ENCODE measurements at regions not wholly inside any gene's neighbourhood (a gene's known extent, or its start where the extent isn't known, plus 50 kb on each side); places are given as distances from the start of the nearest gene placed in this dataset.
"Not testable (repeated sequence)": the region's sequence is repeated elsewhere in the genome, so short reads cannot be mapped to it uniquely, and the experiment has no call there.

DNA sequence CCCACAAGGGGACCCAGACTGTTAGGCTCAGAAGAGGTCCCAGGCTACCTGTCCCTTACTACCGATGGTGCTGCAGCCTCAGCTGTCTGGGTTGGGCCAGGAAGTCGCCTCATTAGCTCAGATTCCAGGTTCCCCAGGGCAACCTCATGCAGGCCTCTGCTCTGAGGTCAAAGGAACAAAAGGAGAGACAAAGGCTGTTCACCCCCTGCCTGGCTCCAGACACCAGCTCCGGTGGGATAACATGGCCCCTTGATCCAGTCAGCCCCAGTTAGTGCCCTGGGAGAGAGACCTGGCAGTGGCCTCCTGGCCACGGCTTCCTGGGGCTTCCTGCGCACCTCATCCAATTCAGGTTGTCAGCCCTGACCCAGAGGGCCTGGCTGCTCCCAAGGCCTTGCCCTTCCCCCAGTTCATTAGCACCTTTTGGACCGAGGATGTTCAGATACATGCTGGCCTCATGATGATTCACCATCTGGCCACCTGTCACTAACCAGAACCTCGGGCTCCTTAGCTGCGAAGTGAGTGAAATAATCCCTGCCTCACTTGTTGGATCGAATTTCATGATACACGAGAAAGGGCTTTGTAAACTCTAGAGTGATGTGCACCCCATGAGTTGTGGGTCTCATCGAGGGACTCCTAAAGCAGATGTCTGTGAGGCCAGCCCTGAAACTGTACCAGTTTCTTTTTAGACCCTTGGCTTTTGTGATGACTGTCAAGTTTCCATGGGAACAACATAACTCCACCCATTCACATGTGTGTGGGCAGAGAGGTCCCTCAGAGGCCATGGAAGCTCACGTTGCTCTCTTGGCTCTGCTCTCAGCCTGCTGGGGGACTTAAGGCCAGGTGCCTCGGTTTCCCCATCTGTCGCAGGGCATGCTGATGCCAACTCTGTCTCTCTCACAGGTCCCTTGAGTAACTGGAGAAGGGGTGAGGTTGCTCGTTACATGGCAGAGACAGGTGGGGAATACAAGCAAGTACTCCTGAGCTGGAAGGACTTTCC lies 79.5 kb upstream of the PCBD1 start:
- no peak for DNase-seq

DNA sequence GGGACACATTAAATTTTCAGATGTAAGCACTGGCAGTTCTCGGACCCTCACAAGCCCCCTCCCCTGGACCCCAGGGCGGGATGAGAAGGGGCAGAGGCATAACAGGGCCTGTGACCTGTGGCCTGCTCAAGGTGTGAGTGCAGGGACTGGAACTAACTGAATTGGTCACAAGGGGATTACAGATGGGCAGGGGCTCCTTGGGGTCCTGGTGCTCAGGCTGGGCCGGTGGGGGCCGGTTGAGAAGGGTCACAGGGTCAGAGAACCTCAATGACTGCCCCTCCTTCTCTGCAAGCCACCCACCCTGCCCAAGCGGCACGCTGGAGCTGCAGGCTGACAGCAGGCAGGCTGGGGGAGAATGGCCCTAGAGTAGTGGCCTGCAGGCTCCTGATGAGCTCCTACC lies 80.8 kb upstream of the PCBD1 start:
- no peak for DNase-seq

DNA sequence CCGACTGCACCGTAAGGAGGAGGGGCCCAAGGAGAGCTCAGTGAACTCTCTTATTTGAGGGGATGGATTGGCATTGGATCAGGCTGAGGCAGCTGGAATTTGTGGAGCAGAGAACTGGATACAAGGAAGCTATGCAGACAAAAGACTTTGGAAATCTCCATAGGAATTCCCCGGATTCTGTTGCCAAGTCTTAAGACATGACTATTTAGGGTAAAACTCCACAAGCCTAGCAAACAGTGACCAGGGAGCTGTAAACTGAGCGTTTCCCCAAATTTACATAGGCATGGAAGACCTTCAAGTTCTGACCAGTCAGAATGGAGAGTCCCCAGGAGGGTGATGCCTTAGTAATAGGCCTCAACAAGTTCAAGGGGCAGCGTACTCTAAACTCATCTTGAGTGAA lies 82.5 kb upstream of the PCBD1 start:
- DNase-seq, result no peak

DNA sequence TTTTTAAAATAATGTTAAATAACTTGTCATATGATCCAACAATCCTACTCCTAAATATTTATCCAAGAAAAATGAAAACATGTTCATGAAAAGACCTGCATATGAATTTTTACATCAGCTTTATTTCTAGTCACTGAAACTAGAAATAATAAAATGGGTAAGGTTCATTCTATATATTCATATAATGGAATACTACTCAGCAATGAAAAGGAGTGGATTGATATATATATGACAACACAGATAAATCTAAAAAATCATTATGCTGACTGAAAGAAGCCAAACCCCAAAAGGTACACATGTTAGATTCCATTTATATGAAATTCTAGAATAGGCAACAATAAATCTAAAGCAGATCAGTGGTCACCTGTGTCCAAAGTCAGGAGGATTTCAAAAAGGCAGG lies 84.9 kb upstream of the PCBD1 start:
- DNase-seq, result no peak

DNA sequence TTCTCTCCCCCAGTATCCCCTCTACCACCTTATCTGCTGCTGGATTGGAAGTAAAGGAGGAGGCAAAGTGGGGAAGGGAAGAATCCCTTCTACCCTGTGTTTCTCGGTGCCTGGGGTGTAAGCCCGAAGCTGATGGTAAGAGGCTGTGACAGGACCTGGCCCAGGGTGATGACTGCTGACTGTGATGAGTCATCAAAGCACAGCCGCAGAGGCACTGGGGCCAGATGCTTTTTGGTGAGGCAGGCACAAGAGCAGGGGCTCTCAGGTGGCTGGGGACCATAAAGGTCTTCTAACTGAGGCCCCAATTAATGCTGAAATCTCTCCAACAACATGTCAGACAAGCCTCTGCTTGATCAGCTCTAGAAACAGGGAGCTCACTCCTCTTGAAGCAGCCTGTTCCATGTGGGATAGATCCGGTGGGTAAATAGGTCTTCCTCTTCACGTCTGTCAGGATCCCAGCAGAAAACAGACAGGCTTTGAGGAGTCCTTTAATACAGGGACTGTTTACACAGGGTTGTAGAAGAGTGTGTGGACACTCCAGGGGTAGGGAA lies 86.1 kb upstream of the PCBD1 start:
- no peak for DNase-seq

DNA sequence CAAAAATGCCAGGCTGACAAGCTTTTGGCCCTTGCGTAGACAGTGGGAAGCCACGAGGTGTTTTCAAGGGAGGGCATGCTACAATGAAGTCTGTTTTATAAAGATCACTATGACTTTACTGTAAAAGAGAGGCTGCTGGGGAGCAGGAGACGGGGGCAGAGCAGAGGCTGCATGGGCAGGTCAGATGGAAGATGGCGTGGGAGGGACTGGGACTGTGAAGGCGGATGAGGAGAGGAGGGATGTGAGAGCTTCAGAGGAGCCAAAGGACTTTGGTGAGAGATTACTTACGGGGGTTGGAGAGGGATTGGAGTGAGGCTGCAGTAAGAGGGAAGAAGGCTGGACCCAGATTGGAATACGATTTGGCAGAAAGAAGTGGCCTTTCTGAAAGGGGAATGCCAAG lies 86.6 kb upstream of the PCBD1 start:
- DNase-seq, result no peak

DNA sequence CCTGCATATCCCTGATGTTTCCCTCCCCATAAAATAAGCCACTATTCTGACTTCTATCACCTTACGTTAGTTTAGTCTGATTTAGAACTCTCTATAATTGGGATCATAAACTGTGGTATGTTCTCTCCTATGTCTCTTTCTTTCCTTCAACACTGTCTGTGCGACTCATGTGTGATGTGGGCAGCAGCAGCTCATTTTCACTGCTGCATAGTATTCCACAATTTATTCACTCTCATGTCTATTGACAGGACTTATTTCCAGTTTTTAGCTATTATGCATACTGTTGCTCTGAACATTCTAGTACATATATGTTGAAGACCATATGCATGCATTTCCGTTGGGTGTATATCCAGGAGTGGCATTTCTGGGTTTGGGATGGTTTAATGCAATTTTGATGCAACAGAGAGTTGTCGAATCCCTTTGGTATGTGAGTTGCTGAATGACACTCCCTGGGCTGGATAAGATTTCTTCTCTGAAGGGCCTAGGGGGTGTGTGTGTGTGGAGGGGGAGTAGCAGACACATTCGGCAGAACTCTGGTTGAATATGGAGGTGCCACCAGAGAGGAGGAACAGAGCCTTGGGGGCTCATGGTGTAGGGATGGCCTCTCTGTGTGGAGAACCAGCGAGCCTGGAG lies 87.8 kb upstream of the PCBD1 start:
- DNase-seq, result no peak

DNA sequence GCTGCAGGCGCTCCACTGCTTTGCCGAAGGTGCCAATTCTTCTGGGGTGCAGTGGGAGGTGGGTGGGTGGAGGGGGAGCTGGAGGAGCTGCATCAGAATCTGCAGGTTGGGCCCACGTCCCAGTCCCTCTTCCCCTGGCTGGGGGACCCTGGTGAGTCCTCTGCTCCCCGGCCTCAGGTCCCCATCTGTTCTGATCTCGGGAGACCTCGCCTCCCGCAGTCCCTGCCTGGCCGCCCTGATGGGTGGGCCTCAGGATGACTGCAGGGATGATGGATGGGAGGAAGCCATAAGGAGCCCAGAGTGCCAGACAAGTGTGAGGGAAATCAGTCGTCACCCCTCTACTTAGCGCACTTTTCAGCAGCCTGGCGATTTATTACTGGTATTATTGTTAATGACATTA lies 89.3 kb upstream of the PCBD1 start:
- DNase-seq, result no peak

DNA sequence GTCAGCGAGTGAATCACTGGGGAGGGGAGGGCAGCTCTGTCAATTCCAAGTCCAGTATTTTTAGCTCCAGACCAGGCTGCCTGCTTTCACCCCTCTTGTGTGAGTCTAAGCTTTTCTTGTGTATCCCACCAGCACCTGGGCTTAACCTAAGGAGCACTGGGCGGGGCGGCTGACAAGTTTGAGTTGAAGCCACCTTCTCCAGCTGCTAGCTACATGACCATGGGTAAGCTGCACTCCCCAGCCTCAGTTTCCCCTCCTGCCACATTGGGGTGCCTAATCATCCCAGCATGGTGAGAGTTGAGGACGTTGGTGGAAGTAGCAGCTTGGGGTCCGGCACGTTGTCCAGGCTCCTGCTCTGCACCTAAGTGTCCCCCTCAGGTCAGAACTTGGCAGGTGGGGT lies 89.8 kb upstream of the PCBD1 start:
- DNase-seq, result no peak

DNA sequence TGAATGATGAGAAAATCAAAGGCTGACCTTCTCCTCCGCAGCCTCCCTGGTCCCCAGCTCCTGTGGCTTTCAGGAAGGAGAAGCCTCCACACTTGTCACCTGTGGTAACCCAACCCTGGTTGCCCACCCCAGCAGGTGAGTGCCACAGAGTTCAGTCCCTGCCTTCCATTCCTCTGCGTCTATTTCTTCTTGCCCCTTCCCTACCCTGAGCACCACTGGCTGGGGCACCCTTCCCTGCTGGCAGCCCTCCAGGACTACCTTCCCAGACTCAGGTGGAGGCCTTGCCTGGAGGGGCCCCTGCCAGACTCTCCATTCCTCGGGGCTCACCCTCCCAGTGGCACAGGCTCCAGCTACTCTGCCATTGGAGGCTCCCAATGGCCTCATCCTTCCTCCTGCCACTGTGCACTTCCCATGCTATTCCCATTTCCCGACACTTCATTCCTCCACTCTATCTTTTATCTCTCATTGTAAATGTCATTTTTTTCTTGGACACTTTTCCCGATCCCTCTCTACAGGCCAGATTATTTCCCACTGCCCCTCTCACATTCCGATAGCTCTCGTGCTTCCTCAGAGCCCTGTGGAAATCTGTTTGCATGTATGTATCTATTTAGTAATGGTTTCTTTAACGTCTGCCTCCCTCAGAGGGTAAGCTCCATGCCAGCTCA lies 90.6 kb upstream of the PCBD1 start:
- no peak for DNase-seq

DNA sequence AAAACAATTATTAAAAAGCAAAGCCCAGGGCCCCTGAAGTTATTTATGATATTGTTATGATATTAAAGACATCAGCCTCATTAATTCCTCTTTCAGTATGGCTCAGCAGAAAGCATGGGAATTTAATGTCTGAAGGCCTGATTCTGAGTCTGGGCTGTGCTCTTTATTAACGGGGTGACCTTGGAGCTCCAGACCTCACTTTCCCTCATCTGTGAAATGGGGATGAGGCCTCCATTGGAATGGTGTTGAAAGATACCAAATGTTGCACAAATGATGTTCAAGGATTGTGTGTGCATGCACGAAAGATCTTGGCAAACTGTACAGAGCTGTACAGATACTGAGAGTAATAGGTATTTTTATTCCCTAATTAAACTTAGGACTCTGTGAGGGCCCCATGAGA lies 92.3 kb upstream of the PCBD1 start:
- no peak for DNase-seq

DNA sequence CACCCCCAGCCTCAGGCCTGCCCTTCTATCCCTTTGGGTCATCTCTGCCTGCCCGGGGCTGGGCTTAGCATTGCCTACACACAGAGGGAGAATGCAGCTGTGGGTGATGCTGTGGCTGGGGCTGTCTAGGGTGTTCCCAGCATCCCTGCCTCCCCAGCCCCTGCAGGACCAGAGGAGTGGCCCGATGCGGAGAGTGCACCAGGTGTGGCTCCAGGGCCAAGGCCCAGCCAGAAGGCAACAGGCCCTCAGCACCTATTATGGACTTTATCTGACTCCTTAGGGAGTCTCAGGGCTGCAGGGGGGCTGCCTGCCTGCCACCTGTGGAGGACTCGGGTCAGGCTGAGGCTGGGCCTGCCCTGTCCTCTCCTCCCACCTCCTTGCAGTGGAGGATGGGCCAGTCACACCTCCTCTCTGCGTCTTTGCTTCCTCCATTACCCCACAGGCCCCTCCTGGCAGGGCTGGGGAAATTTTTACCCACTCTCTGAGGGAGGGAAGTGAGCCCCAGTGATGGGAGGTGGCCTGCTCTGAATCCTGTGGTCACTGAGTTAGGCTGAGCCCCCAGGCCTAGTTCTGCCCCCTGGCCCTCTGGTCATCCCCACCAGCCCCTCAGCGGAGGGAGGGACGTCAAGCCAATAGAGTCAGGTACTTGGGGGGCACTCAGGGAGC lies 92.9 kb upstream of the PCBD1 start:
- no peak for DNase-seq

DNA sequence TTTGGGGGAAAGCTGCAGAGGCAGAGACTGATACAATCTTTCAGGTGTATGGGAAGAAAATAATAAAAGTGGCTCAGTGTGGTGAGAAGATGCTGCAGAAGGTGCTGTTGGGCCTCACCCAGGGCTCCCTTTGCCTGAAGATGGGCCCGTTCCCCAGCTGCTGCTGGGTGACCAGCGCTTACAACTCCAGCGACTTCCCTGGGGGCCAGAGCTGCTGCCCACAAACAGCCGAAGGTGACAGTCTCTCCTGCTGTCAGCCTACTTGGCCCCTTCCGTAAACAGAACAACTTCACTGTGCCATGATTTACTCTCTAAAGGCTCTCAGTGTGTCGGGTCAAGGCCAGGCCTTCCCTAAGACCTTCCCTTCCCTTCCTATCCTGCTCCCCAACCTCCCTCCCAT lies 93.6 kb upstream of the PCBD1 start:
- no peak for DNase-seq

DNA sequence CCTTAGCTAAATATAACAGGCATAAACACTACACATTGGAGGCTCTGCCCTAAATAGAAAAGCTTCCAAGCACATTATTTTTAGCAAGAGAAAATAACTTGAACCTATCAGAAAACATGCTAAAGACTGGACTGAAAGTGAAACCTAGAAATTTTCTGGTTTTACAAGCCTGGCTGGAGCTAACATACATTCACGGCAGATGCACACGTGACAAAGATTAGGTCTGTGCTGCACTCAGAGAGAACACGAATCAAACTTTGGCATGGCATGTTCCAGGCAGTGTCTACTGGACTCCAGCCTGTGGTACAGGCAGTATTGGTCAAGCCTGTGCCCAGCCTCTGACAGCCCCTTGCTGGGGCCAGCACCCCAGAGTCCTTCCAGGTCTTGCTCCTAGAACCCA lies 94.1 kb upstream of the PCBD1 start:
- no peak for DNase-seq

DNA sequence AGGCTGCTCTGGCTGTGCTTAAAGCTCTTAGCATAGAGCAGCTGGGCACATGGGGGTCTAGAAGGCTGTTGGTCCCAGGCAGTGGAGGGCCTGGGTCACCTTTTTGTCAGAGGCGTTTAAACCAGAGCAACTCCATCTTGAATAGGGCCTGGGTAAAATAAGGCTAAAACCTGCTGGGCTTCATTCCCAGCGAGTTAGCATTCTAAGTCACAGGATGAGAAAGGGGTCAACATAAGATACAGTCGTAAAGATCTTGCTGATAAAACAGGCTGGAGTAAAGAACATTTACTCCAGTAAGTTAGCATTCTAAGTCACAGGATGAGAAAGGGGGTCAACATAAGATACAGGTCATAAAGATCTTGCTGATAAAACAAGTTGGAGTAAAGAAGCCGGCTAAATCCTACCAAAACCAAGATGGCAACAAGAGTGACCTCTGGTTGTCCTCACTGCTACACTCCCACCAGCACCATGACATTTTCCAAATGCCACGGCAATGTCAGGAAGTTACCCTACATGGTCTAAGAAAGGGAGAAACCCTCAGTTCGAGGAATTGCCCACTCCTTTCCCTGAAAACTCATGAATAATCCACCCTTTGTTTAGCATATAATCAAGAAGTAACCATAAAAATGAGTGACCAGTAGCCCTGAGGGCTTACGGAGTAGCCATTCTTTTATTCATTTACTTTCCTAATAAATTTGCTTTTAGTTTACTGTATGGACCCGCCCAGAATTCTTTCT lies 96.8 kb upstream of the PCBD1 start:
- DNase-seq, result no peak

DNA sequence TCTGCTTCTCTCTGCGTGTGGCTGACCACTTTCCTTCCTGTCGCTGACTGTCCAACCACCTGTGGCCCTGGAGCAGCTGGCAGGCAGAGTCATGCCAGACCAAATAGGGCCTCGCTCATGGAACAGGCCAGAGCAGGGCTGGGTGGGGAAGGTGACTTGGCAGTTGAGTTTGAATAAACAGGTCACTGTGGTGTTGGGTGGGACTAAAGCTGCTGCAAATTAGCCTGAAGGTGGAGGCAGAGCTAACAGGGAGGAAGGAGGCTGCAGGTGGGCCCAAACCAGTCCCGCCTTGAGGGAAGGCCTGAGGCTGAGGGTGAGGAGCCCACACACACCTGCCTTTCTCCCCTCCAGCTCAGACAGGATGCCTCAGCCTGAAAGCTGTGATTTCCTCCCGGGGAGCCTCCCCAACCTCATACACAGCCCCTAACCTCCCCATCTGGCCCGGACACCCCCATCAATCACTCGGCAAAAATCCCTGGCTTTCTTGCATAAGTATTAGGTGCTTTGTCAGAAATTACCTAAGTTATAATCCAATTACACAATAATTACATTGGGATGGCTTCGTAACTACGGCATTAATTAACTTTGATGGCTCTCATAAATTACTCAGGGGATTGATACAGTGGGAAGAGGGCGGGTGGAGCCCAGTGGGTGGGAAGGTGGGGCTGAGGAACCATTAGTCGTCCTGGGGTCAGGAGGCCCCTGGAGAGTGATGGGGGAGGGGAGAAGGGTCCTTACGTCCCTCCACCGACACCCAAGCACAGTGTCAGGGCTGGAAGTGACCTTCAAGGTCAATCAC lies 97.7 kb upstream of the PCBD1 start:
- no peak for DNase-seq

DNA sequence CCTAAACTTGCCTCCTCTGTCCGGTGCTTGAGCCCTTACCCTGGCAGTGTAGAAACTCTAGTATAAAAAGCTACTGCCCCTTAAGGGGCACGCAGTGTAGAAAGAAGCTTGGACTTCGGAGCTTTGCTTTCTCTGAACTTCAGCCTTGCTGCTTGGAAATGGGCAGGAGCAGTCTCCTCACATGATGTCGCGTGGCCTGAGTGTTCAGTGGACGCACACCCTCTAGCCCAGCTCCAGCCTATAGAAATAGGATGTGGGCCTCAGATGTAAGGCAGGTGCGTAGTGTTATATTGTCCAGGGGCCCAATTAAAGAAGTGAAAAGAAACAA lies 98.2 kb upstream of the PCBD1 start:
- no peak for DNase-seq

DNA sequence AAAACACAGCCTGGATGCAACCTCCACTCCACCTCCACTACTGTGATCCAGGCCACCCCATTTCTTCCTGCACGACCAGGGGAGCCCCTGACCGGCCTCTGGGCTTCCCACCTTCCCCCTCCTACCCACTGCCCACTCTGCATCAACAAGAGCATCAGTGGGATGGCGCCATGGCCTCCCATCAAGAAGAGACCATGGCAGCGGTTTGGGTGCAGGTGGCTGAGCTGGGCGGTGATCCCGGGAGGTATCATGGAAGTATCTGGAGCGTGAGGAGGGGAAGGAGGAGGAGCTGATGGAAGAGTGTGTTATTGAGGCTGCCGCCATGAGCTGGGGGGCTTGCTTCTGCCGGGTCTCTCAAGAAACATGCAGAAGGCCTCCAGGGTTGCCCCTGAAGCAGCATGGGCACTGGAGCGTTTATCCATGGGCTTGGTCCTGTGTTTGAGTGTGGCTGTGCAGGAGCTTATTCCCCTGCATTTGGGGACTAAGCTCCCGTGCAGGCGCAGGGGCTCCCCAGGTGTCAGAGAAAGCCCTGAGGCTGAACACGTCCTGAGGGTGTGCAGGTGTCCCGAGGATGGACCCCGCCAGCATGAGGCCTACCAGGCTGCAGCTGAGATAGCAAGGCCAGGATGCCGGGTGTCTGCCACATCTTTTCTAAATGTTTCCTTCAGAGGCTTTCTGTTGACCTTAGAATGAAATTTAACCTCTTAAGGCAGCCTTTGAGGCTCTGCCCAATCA lies 99.2 kb upstream of the PCBD1 start:
- DNase-seq, result no peak

DNA sequence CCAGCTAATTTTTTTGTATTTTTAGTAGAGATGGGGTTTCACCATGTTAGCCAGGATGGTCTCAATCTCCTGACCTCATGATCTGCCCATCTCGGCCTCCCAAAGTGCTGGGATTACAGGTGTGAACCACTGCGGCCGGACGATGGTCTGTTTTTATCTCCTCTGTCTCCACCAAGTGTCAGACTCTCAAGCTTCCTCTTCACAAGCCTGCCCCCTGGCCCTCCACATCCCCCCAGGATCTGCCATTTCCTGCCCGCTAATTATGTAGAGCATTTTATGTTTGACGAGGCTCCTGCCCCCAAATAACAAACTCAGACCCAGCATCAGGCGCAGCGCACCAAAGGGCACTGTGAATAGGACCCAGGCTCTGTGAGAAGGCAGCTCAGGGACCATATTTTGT lies 101.8 kb upstream of the PCBD1 start:
- not testable (repeated sequence) for DNase-seq

DNA sequence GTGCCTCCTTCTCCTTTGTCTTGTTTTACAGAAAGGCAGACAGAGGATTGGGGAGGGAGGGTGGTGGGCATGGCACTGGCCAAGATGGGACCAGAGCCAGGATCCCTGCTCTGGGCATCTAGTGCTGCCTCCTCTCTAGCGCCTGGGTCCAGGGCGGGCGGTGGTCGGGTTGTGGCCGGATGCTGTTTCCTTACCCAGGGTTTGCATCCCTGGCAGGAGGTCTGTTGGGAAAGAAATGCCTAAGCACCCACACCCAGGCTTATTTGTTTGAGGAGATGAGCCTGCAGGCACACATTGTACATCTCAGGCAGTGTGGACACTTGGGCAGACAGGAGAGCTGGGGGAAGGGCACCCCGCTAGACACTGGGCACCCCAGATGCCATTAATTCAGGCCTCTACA lies 102.3 kb upstream of the PCBD1 start:
- no peak for DNase-seq

Data from activated T-cell treated with anti-CD3 and anti-CD28 coated beads, Interleukin-2, amount 50 U/mL, for 48 hours (primary cell).